ENCODE measurements at regions not wholly inside any gene's neighbourhood (a gene's known extent, or its start where the extent isn't known, plus 50 kb on each side); places are given as distances from the start of the nearest gene placed in this dataset.
A peak's percentile ranks its signal among the peaks of the same experiment; 100 is the strongest.

DNA sequence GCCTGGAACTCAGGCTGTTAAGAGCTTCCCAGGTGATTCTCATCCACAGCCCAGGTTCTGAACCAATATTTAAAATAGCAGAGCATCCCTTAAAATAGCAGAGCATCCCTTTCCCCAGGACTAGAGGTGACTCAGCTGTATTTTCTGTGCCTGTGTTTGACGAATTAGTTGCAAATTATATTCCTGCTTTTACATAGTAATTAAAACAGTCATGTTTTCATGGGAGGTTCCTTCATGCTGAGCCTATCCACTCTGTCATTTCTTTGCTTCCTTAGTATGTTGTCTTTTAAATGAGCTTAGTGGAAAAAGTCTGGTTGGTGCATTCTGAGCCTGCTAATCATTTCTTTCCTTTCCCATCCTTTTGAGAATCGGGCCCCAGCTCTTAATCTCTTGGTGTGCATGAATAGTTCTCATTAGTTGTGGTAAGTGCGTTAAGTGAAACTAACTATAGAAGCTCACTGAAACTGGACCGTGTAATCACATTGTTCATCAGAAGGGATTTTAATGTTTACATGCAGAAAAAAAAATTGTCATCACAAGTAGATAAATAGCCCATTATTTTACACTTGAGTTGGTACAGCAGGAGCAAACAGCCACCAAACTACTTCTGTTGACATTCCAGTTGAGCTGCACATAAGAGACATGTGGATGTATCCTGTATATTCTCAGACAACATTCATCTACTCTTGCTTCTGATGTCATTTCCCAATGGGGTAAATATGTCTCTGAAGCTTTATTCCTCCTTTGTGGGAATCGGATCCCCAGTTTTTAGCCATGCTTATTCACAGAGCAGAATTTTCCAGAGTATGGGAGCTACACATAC lies 596.9 kb upstream of the WWC1 start (continued):
- TF ChIP-seq MYBL2 (CRISPR knock-in tag; IDR thresholded peaks at IDR 0.05), result no peak

DNA sequence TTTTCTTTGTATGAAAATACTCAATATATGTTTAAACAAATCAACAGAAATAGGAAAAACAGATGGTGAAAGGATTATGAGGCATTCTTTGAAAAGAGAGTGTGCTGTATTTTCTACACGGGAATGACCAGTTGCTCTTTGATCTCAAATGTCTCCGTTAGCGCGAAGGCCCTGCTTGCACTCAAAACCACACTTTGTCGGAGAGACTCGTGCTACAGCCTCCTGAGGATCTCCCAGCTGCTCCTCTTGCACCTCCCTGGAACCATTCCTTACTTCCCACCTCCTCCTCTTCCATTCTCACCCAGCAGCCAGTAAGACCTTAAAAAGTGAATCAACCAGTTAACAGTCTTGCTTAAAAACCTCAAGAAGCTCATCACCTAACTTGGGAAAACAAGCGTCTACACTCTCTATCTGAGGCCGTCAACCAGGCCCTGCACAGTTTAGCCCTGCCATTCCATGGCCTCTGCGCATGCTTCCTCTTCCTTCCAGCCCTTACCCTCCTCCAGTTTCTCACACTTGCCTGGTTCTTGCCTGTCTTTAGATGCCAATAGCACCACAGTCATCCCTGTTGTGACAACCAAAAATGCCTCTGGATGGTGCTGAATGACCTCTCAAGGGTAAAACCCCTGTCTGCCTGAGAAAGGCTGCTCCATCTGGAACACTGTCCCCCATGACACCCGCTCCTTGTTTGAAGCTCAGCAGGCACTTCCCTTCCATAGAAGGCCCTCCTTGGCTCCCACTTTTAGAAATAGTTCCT lies 594.7 kb upstream of the WWC1 start:
- Mint-ChIP-seq H3K36me3 (no peaks in the 10 kb centered on the region), H3K9me3 (no peaks in the 10 kb centered on the region), H3K4me1 (peaks cover 43% of the 10 kb centered on the region), H3K27me3 (ENCODE audit: low read depth) (no peaks in the 10 kb centered on the region), H3K4me3 (no peak overlapping the region), H3K27ac (peak overlapping the region; percentile 25)
- ATAC-seq, result peak; percentile 16
- no peak for DNase-seq (ENCODE audit: low spot score)
- TF ChIP-seq GABPB1 (CRISPR knock-in tag; IDR thresholded peaks at IDR 0.05) (no peak), E2F4 (CRISPR knock-in tag; IDR thresholded peaks at IDR 0.05; ENCODE audit: borderline replicate concordance, low read depth) (no peak), CDX4 (CRISPR knock-in tag; IDR thresholded peaks at IDR 0.05; ENCODE audit: borderline replicate concordance) (no peak), TEAD4 (CRISPR knock-in tag; IDR thresholded peaks at IDR 0.05) (no peak), SMAD4 (CRISPR knock-in tag; IDR thresholded peaks at IDR 0.05) (no peak), ATF3 (CRISPR knock-in tag; conservative IDR thresholded peaks at IDR 0.05) (no peak), ZNF317 (CRISPR knock-in tag; IDR thresholded peaks at IDR 0.05; ENCODE audit: borderline replicate concordance, low read depth) (no peak), ZNF138 (CRISPR knock-in tag; conservative IDR thresholded peaks at IDR 0.05) (no peak)
- TF ChIP-seq, protein P1, sequence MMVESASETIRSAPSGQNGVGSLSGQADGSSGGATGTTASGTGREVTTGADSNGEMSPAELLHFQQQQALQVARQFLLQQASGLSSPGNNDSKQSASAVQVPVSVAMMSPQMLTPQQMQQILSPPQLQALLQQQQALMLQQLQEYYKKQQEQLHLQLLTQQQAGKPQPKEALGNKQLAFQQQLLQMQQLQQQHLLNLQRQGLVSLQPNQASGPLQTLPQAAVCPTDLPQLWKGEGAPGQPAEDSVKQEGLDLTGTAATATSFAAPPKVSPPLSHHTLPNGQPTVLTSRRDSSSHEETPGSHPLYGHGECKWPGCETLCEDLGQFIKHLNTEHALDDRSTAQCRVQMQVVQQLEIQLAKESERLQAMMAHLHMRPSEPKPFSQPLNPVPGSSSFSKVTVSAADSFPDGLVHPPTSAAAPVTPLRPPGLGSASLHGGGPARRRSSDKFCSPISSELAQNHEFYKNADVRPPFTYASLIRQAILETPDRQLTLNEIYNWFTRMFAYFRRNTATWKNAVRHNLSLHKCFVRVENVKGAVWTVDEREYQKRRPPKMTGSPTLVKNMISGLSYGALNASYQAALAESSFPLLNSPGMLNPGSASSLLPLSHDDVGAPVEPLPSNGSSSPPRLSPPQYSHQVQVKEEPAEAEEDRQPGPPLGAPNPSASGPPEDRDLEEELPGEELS (CRISPR knock-in tag; IDR thresholded peaks at IDR 0.05), result no peak
- TF ChIP-seq, protein P2, sequence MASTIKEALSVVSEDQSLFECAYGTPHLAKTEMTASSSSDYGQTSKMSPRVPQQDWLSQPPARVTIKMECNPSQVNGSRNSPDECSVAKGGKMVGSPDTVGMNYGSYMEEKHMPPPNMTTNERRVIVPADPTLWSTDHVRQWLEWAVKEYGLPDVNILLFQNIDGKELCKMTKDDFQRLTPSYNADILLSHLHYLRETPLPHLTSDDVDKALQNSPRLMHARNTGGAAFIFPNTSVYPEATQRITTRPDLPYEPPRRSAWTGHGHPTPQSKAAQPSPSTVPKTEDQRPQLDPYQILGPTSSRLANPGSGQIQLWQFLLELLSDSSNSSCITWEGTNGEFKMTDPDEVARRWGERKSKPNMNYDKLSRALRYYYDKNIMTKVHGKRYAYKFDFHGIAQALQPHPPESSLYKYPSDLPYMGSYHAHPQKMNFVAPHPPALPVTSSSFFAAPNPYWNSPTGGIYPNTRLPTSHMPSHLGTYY (CRISPR knock-in tag; IDR thresholded peaks at IDR 0.05), result no peak
- ChIA-PET CTCF (interaction anchor here (1.2 kb wide), 1 partner anchor 351 kb away, joined by 11 read pairs; no protein-coding TSS in a partner anchor), POLR2A (interaction anchor here (0.5 kb wide), 1 partner anchor 351 kb away, joined by 5 read pairs; no protein-coding TSS in a partner anchor)

DNA sequence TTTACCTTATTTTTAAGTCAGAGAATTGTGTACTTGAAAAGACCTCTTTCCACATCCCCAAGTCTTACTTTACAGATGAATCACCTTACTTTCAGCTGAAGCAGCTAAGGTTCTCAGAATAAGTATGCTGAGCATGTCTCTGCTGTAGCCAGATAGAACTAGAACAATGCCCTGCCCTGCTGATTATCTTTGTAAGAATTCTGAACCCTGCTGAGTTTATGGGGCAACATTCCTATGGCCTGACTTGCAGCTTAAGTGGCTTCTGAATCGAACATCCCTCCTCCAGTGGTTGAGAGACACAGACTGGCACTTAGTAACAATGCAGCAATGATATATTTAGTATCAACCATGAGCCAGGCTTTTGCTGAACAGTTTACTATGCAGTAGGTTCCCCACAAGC lies 592.0 kb upstream of the WWC1 start:
- DNase-seq (ENCODE audit: low spot score) (no peak), ATAC-seq (peak; percentile 97)
- POLR2A ChIA-PET, result interaction anchor here (0.5 kb wide), 1 partner anchor 43 kb away, joined by 4 read pairs; no protein-coding TSS in a partner anchor
- H3K36me3 Mint-ChIP-seq, result no peaks in the 10 kb centered on the region
- H3K9me3 Mint-ChIP-seq, result no peaks in the 10 kb centered on the region
- CTCF ChIA-PET, result interaction anchor here (0.7 to 1.1 kb wide), 2 partner anchors 23 to 112 kb away, joined by 3 to 4 read pairs; no protein-coding TSS in a partner anchor
- H3K4me3 Mint-ChIP-seq, result no peak overlapping the region
- no peaks in the 10 kb centered on the region for H3K27me3 Mint-ChIP-seq (ENCODE audit: low read depth)
- H3K4me1 Mint-ChIP-seq, result peaks cover 42% of the 10 kb centered on the region
- peak overlapping the region; percentile 95 for H3K27ac Mint-ChIP-seq
- no peak for TF ChIP-seq SMAD3 (CRISPR knock-in tag; IDR thresholded peaks at IDR 0.05; ENCODE audit: borderline replicate concordance)
- peak; percentile 65; the same call in 1 of the 2 replicates for TF ChIP-seq TEAD1 (CRISPR knock-in tag; IDR thresholded peaks at IDR 0.05)
